Immature natural killer cell (primary cell): ENCODE measurements at regions not wholly inside any gene's neighbourhood (a gene's known extent, or its start where the extent isn't known, plus 50 kb on each side); places are given as distances from the start of the nearest gene placed in this dataset.
"Not testable (repeated sequence)": the region's sequence is repeated elsewhere in the genome, so short reads cannot be mapped to it uniquely, and the experiment has no call there.

Experiments
- DNase-seq, 3 donors: peaks; one replicate each; pipeline ENCODE4 v3.0.0; 2022; ENCODE audit warnings: mixed read lengths in 1 of 3
- H3K27ac Mint-ChIP-seq, 6 donors: one replicate each; pipeline ENCODE4 v1.8.0; 2020; ENCODE audit warnings: mixed read lengths in 6 of 6, mild to moderate bottlenecking in 5 of 6, inconsistent platforms in 4 of 6, moderate library complexity in 3 of 6
- H3K27me3 Mint-ChIP-seq, 3 donors: one replicate each; pipeline ENCODE4 v1.8.0; 2020 to 2021; ENCODE audit warnings: low read depth in 3 of 3, mild to moderate bottlenecking in 3 of 3, mixed read lengths in 3 of 3, moderate library complexity in 3 of 3, inconsistent platforms in 1 of 3
- H3K36me3 Mint-ChIP-seq, 3 donors: one replicate each; pipeline ENCODE4 v1.8.0; 2020; ENCODE audit warnings: mixed read lengths in 3 of 3, inconsistent platforms in 2 of 3, mild to moderate bottlenecking in 2 of 3
- H3K4me1 Mint-ChIP-seq, 2 donors: one replicate each; pipeline ENCODE4 v1.8.0; 2020; ENCODE audit warnings: inconsistent platforms in 2 of 2, mild to moderate bottlenecking in 2 of 2, mixed read lengths in 2 of 2, moderate library complexity in 1 of 2
- H3K4me3 Mint-ChIP-seq, 5 donors: one replicate each; pipeline ENCODE4 v1.8.0; 2020; ENCODE audit warnings: mild to moderate bottlenecking in 5 of 5, mixed read lengths in 5 of 5, inconsistent platforms in 3 of 5, moderate library complexity in 3 of 5
- H3K9me3 Mint-ChIP-seq, 6 donors: one replicate each; pipeline ENCODE4 v1.8.0; 2020; ENCODE audit warnings: mild to moderate bottlenecking in 6 of 6, mixed read lengths in 6 of 6, inconsistent platforms in 4 of 6, moderate library complexity in 3 of 6

- H3K27ac Mint-ChIP-seq, H3K27me3 Mint-ChIP-seq, H3K4me3 Mint-ChIP-seq, H3K4me1 Mint-ChIP-seq, DNase-seq, H3K36me3 Mint-ChIP-seq: not testable (repeated sequence)
- peaks cover 22 to 47% (median 27%) of the 10 kb centered on the region in 6 donors for H3K9me3 Mint-ChIP-seq
Observed at GRCh38 chr5:50280461-50280860, 160.6 kb downstream of the EMB start.
